ENCODE measurements at regions not wholly inside any gene's neighbourhood (a gene's known extent, or its start where the extent isn't known, plus 50 kb on each side); places are given as distances from the start of the nearest gene placed in this dataset.

DNA sequence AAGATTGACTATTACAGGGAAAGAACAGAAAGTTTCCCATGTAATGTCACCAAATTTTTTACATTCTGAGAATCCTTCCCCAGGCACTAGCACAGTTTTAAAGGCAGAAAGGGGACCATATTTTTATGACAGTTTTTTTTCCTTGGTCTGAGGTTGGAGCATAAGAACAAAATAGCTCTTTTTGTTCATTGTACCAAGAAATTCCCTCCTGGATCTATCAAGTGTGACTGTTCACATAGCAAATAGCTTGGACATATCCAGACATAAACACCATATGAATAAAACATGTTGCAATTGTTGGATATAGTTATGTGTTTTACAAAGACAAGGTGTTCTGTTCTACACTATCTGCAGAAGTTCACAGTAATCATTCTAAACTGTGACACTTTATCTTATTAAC lies 182.4 kb upstream of the ADGRL2 start:
- H3K27me3 ChIP-seq, result no peaks in the 10 kb centered on the region
- no peaks in the 10 kb centered on the region for H3K9me3 ChIP-seq
- H3K4me1 ChIP-seq, result peaks cover 0 to 12% (median 3%) of the 10 kb centered on the region in 4 donors
- H3K27ac ChIP-seq, result no peak overlapping the region
- intact Hi-C loops (cut with DNase I; ENCODE audit: low total_unique reads), result no loop called here
- H3K4me3 ChIP-seq, result no peak overlapping the region
- TF ChIP-seq, protein P1, sequence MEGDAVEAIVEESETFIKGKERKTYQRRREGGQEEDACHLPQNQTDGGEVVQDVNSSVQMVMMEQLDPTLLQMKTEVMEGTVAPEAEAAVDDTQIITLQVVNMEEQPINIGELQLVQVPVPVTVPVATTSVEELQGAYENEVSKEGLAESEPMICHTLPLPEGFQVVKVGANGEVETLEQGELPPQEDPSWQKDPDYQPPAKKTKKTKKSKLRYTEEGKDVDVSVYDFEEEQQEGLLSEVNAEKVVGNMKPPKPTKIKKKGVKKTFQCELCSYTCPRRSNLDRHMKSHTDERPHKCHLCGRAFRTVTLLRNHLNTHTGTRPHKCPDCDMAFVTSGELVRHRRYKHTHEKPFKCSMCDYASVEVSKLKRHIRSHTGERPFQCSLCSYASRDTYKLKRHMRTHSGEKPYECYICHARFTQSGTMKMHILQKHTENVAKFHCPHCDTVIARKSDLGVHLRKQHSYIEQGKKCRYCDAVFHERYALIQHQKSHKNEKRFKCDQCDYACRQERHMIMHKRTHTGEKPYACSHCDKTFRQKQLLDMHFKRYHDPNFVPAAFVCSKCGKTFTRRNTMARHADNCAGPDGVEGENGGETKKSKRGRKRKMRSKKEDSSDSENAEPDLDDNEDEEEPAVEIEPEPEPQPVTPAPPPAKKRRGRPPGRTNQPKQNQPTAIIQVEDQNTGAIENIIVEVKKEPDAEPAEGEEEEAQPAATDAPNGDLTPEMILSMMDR (IDR thresholded peaks at IDR 0.05), result no peak
- no peaks in the 10 kb centered on the region for H3K36me3 ChIP-seq
- DNase-seq, result no peak

GRCh38 chr1:81617308-81617967 lies 183.3 kb upstream of the ADGRL2 start:
- Histone ChIP-seq H3K4me1 (peaks cover 0 to 12% (median 3%) of the 10 kb centered on the region in 4 donors), H3K9me3 (no peaks in the 10 kb centered on the region), H3K27me3 (no peaks in the 10 kb centered on the region), H3K36me3 (no peaks in the 10 kb centered on the region), H3K4me3 (no peak overlapping the region), H3K27ac (no peak overlapping the region)
- DNase-seq, result no peak
- intact Hi-C loops (cut with DNase I; ENCODE audit: low total_unique reads), result no loop called here
- TF ChIP-seq, protein P1 (IDR thresholded peaks at IDR 0.05), result no peak

- Histone ChIP-seq H3K27me3 (no peaks in the 10 kb centered on the region), H3K4me1 (peaks cover 0 to 12% (median 3%) of the 10 kb centered on the region in 4 donors), H3K27ac (no peak overlapping the region), H3K4me3 (no peak overlapping the region), H3K36me3 (no peaks in the 10 kb centered on the region), H3K9me3 (no peaks in the 10 kb centered on the region)
- no peak for DNase-seq
- intact Hi-C loops (cut with DNase I; ENCODE audit: low total_unique reads), result no loop called here
- TF ChIP-seq, protein P1 (IDR thresholded peaks at IDR 0.05), result no peak
These were observed 186.9 kb upstream of the ADGRL2 start for GRCh38 chr1:81613803-81614202.

DNA sequence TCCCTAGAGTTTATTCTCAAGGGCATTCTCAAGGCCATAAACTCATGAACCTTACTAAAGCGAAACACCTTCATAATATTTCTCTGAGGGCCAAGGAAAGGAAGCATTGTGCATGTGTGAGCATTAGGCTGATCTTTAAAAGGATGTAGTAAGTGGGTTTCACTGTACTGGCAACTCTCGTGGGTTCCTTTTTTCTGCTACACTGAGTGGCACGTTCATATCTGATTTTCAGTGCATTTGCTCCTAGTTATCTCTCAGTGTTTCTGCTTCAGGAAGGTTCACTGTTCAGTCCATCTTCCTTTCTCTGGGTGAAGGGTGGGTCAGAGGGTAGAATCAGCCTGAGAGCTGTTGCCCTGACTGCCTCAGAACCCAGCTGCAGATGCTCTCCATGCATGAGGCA lies 192.8 kb upstream of the ADGRL2 start:
- Histone ChIP-seq H3K36me3 (no peaks in the 10 kb centered on the region), H3K9me3 (no peaks in the 10 kb centered on the region), H3K27ac (no peak overlapping the region), H3K4me3 (no peak overlapping the region), H3K4me1 (no peaks in the 10 kb centered on the region), H3K27me3 (no peaks in the 10 kb centered on the region)
- intact Hi-C loops (cut with DNase I; ENCODE audit: low total_unique reads), result no loop called here
- TF ChIP-seq, protein P1 (IDR thresholded peaks at IDR 0.05), result no peak
- no peak for DNase-seq

GRCh38 chr1:81607086-81607485 lies 193.6 kb upstream of the ADGRL2 start:
- no peak overlapping the region for H3K4me3 ChIP-seq
- no peaks in the 10 kb centered on the region for H3K9me3 ChIP-seq
- no peak for DNase-seq
- no peaks in the 10 kb centered on the region for H3K4me1 ChIP-seq
- H3K27me3 ChIP-seq, result no peaks in the 10 kb centered on the region
- no peaks in the 10 kb centered on the region for H3K36me3 ChIP-seq
- intact Hi-C loops (cut with DNase I; ENCODE audit: low total_unique reads), result no loop called here
- TF ChIP-seq, protein P1 (IDR thresholded peaks at IDR 0.05), result no peak
- no peak overlapping the region for H3K27ac ChIP-seq

- Histone ChIP-seq H3K4me1 (no peaks in the 10 kb centered on the region), H3K4me3 (no peak overlapping the region), H3K9me3 (no peaks in the 10 kb centered on the region), H3K27me3 (no peaks in the 10 kb centered on the region), H3K36me3 (no peaks in the 10 kb centered on the region), H3K27ac (no peak overlapping the region)
- intact Hi-C loops (cut with DNase I; ENCODE audit: low total_unique reads), result no loop called here
- no peak for DNase-seq
- TF ChIP-seq, protein P1 (IDR thresholded peaks at IDR 0.05), result no peak
These were observed 194.1 kb upstream of the ADGRL2 start for GRCh38 chr1:81606656-81607055.

Data from tibial artery (tissue), 4 donors.